HEK293T (cell line): ENCODE measurements at regions not wholly inside any gene's neighbourhood (a gene's known extent, or its start where the extent isn't known, plus 50 kb on each side); places are given as distances from the start of the nearest gene placed in this dataset.

Source experiments
- BHLHE40 ChIP-seq: fragments of 450-650 bp; IDR thresholded peaks from 2 replicates; pipeline ENCODE4 v1.6.1; 2016; ENCODE audit warnings: mild to moderate bottlenecking, moderate library complexity, borderline replicate concordance
- CTBP1 ChIP-seq: fragments of 450-650 bp; IDR thresholded peaks from 2 replicates; pipeline ENCODE4 v1.6.1; 2016; ENCODE audit warnings: borderline replicate concordance
- ELF4 ChIP-seq: fragments of 450-650 bp; IDR thresholded peaks from 2 replicates; pipeline ENCODE4 v1.6.1; 2017; ENCODE audit warnings: antibody characterized with exemption
- FOXK2 ChIP-seq: fragments of 450-650 bp; IDR thresholded peaks from 2 replicates; pipeline ENCODE4 v1.6.1; 2016; ENCODE audit warnings: mild to moderate bottlenecking
- HDGF ChIP-seq: fragments of 450-650 bp; IDR thresholded peaks from 2 replicates; pipeline ENCODE4 v1.6.1; 2017; ENCODE audit warnings: antibody characterized with exemption, borderline replicate concordance
- L3MBTL2 ChIP-seq: fragments of 450-650 bp; conservative IDR thresholded peaks from 2 replicates; pipeline ENCODE4 v1.6.1; 2016; ENCODE audit warnings: mild to moderate bottlenecking
- LEF1 ChIP-seq: fragments of 450-650 bp; IDR thresholded peaks from 2 replicates; pipeline ENCODE4 v1.6.1; 2017; ENCODE audit warnings: mild to moderate bottlenecking, borderline replicate concordance
- NFRKB ChIP-seq: fragments of 450-650 bp; IDR thresholded peaks from 2 replicates; pipeline ENCODE4 v1.6.1; 2016; ENCODE audit warnings: mild to moderate bottlenecking, moderate library complexity
- SP1 ChIP-seq: fragments of 450-650 bp; IDR thresholded peaks from 2 replicates; pipeline ENCODE4 v1.6.1; 2017
- TARDBP ChIP-seq: fragments of 450-650 bp; IDR thresholded peaks from 2 replicates; pipeline ENCODE4 v1.6.1; 2016
- TF ChIP-seq, protein P1 (sequence below): fragments of 450-650 bp; IDR thresholded peaks from 2 replicates; pipeline ENCODE4 v1.6.1; 2016

DNA sequence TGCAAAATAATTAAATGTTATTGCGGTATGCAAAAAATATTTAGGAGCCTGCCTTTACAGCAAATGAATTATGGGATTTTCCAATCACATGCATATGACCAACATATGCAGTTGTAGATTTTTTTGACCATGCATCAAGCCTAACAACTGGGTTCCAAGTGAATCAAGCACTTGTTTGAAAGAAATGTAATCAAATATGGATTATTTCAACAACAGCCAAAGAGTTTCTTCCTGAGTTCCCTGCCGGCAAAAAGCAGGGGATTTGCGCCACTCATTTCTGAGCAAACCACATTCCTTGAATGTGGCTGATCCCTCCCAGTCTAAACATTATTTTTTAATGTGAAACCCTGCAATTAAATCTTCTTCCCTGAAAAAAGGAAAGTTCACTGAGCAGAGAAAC is 100.1 kb upstream of the ADTRP start:
- TF ChIP-seq NFRKB = no peak
- no peak for TF ChIP-seq CTBP1
- no peak for TF ChIP-seq L3MBTL2
- no peak for TF ChIP-seq ELF4
- TF ChIP-seq, protein P1, sequence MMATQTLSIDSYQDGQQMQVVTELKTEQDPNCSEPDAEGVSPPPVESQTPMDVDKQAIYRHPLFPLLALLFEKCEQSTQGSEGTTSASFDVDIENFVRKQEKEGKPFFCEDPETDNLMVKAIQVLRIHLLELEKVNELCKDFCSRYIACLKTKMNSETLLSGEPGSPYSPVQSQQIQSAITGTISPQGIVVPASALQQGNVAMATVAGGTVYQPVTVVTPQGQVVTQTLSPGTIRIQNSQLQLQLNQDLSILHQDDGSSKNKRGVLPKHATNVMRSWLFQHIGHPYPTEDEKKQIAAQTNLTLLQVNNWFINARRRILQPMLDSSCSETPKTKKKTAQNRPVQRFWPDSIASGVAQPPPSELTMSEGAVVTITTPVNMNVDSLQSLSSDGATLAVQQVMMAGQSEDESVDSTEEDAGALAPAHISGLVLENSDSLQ = no peak
- no peak for TF ChIP-seq FOXK2
- no peak for TF ChIP-seq SP1
- no peak for TF ChIP-seq LEF1
- TF ChIP-seq BHLHE40 = no peak
- no peak for TF ChIP-seq TARDBP
- no peak for TF ChIP-seq HDGF
